ENCODE measurements at regions not wholly inside any gene's neighbourhood (a gene's known extent, or its start where the extent isn't known, plus 50 kb on each side); places are given as distances from the start of the nearest gene placed in this dataset.
"Not testable (repeated sequence)": the region's sequence is repeated elsewhere in the genome, so short reads cannot be mapped to it uniquely, and the experiment has no call there.

DNA sequence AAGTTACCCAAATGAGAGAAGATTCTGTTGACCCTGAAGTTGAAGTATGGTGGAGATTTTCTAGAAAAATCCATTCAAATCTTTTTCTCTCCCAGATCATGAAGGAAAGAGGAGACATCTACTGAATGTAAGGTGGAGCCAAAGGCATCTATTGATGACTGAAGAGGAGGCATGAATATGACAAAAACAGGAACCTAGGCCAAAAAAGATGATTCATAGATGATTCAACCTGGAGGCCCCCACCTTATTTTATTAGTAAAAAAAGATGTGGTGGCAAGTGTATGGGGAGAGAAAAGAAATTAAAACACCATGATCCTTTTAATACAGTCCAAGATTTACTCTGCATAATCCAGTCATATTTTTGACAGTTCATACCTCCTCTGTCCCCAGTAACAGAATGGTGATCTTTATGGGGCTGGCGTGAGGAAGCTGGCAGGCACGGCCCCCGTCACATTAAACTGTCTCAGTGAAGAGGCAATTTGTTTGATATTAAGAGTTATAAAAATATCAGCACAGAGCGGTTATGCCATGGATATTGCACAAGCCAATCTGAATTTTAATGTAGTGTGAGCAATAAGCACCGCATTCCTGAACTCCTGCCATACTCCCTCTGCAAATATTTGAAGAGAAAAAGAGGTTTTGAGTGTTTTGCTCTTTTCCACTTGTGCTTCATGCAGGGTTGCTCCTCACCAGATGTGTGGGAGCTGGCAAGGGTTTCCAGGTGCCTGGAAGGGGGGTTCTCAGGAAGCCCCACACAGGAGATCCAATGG, 94.4 kb downstream of the TRIM43 start:
- not testable (repeated sequence) for DNase-seq

DNA sequence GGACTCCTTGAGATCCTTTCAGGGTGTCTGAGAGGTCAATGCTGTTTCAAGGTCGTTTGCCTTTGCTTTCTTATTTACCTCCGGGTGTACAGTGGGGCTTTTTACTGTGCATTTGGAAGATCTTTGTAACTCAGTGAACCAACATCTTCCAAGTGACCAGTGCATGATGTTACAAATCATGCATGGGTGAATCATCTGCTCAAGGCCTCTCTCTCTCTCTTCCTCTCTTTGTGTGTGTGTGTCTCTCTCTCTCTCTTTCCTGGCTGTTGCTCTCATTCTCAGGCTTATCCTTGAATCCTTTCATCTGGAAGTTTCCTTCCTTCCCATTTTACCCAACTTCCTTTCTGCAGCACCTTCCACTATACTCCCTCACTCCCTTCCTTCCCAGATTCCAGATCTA, 96.1 kb downstream of the TRIM43 start:
- peak; percentile 9 for DNase-seq

DNA sequence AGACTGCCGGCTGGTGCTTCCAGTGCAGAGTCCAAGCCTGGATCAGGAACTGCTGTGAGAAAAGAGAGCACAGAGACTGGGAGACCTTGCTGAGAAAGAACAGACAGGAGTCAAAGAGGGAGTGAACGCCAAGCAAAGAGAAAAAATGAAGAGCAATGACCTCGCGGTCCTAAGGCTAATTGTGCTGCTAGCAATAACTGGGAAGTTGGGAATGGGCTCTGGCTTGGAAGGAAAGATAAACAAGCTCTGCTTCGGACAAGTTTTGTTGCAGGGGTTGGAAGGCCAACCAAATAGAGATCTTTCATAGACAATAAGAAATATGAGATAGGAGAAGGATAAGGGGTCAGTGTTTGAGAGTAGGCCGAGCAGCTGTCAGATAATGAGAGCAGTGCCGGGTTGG, 99.4 kb downstream of the TRIM43 start:
- DNase-seq: not testable (repeated sequence)

DNA sequence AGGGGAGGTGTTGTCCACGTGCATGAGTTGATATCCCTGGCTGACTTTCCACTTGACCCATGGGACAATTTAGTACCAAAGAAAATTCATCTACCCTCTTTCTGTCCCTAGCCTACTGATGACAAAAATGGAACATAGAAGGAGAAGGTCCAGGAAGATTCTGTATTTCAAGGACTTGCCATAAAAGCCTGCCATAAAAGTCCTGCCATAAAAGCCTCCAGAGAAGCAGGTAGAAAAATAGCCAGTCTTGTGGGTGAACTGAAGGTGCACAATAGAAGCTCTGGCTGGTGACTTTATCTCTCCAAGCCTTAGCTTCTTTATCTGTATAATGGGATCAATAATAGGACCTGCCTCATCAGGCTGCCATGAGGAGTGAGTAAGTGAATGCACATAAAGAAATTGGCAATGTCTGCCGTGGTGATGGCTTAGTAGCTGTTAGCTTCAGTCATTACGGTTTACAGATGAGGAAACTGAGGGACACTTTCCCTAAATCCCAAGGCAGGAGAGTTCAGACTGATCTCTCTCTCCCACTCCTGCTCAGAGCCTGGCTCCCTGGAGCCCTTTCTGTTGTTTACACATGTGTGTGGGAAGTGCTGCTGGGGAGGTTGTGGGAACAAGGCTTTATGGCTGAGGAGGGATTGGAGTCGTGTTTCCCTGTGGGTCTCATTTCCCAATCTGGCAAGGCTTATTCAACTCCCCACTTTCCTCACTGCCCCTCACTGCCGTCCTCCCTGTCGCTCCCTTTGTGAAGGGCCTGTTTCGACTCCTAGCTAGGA, 101.5 kb downstream of the TRIM43 start:
- not testable (repeated sequence) for DNase-seq

DNA sequence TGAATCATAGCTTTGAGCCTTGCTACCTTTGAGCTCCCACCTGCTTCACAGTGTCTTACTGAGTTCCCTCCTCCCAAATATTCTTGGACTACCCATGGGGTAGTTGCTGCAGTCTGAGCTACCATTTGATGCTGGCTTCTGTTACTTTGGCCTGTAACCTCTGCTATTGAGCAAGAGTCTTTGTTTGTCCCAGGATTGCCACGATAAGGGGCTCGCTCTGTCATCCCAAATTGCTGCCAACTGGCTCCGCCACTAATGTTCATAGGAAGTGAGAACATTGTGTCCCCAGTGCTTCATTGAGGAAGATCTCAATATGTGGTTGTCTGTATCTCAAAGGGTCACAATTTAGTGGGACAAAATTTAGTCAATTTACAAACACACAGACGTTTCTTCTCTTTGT, 103.8 kb downstream of the TRIM43 start:
- DNase-seq: no peak

DNA sequence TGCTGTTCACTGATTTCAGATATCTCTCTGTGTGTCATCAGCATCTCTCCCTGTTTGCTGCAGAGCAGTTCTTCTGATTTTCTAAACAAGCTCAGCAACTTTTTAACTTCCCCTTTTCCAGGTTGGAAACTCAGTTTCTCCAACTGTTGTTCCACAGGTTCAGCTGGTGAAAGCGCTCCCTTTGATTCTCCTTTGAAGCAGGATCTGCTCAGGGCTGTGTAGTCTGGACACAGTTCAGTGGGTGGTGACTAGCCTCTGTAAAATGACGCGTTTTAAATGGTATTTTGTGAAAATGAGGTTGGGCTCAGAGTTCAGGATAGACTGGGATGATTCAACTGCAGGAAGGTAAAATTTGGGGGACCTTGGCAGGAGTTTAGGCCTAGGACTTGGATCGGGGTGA, 106.3 kb downstream of the TRIM43 start:
- DNase-seq: no peak

DNA sequence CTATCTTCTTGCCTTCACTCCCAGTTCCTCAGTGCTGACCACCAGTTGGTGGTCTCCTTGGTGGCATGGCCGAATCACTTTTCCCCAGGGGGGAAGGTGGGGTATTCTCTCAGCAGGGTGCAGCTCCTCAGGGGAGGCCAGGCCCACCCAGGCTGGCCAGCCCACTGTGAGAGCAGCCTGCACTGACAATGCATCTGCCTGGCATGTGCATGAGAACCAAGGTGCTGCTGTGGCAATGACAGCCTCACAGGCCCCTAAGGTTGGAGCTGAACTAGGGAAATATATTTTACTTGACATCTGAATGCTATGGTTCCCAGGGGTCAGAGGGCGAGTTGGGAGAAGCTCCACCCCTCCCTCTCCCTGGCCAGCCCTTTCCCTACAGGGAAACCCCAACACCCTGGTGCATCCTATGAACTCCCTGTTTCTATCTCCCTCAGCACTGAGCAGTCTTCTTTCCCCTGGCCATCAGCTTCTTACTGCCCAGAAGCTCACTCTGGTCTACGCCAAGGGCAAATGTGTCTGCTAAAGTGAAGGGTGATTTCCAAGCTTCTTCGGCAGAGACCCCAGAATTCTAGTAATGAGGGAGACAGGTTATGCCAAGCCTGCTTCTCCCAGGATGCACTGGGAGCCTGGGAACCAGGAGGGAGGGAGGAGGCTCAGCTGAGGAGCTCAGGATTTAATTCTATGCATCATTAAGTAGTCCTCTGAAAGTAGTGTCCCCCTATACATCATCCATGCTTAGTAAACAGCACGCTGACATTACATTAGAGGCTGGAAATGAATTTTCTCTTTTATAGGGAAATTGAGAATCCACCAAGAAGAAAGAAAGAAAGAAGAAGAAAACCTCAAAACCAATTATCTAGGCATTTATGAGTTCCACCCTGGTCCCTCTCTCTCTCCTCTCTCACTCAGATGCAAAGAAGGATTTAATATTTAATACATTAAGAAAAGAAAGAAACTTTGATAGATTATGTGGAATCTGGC, 107.7 kb downstream of the TRIM43 start:
- DNase-seq: not testable (repeated sequence)

DNA sequence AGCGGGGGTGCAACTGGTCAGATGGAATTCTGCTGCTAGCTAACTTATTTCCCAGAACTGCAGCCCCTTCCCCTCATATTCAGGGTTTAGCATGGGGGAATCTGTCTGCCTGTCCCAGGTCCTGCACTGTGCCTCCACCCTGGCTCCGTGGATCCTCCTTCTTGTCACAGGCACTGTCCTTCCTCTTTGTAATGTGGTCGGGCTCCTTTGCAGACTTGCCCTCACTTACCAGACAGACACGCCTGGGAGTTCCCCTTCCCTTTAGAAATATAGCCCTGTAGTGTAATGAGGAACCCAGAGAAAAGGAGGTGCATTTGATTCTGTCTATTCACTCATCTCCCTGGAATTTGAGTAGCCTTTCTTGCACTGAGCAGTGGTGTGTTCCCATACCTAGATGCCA, 108.7 kb downstream of the TRIM43 start:
- DNase-seq: peak; percentile 66

DNA sequence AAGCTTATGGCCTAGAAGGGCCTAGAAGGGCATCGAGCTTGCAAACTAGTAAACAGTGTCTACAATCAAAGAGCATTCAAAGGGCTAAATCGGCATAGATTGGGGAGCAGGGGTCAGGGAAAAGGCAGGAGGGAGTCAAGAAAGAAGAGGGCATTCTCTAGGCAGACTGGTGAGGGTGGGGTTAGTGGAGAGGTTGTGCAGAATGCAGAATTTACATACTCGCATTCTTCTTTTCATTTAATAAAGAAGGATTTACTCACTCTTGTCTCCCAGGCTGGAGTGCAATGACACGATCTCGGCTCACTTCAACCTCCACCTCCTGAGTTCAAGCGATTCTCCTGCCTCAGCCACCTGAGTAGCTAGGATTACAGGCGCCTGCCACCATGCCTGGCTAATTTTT, 110.7 kb downstream of the TRIM43 start:
- DNase-seq: no peak

DNA sequence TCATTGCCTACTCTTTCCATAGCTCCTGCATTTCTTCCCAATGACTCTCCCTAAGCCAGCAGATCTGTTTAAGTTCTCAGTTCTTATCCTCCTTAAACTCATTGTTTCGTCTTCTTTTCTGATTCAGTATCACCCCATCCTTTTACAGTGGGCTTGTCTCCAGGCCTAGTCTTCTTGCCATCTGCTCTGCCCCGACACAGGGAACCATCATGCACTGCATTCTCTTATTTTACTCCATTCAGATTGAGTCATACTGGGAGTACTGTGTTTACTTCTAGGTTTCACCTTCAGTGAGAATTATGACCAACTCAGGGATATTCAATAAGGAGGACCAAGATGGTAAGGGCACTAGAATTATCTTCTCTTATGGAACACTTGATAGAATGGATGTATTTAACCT, 115.4 kb downstream of the TRIM43 start:
- not testable (repeated sequence) for DNase-seq

DNA sequence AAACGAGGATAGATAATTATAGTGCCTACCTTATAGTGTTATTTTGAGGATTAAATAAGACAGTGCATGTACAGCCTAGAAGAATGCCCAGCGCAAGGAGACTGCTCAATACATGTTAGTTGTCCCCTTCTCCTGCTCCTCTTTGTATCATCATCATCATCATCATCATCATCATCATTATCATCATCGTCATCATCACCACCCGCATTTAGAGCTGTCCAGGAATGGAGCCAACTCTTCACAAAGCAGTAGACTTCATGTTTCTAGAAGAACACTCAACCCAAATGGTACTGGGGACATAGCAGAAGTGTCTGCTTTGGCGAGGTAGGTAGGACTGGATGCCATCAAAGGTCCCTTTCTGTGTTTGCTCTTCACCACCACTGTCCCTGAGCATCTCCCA, 116.0 kb downstream of the TRIM43 start:
- no peak for DNase-seq

DNA sequence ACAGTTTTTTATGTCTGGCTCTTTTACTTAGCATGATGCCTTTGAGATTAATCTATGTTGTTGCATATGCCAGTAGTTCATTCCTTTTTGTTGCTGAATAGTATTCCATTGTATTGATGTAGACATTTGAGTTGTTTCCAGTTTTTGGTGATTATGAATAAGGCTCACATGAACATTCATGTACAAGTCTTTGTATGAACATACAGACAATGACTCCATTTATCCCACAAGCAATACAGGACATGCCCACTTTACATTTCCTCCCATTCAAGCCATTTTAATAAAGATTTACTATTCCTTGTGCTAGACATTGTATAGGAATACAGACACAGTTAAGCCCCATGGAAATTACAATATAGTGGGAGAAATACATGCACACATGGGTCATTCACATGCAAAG, 118.0 kb downstream of the TRIM43 start:
- no peak for DNase-seq

DNA sequence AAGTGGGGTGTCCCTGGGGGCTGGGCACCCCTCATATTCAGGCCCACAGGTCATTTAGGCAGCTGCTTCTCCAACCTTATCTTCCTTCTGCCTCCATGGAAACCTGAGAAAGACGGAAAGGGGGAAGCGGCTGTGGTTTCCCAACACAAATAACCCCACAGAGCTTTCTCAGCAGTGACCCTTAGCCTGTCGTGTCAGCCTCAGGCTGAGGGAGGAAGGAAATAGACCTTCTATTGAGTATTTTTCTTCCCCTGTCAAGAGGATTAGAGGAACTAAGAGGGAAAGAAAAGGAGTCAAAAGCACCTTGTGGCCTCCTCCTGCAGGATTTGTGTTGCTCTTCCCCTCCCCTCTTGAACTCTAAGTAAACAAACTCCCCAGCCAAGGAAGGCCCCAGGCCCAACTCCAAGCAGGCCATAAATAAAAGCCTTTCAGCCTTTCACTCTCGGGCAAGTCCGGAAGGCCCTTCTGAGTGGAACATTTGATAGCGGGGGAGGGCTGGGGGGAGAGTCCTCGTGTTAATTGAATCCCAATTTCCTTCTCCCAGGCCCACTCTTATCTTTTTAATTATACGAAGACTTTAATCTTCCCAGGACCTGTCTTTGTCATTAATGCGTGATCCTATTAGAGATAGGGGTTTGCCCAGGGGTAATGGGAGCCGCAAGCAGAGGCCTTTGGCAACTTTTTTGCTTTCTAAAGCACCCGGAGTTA, 121.8 kb downstream of the TRIM43 start:
- not testable (repeated sequence) for DNase-seq

DNA sequence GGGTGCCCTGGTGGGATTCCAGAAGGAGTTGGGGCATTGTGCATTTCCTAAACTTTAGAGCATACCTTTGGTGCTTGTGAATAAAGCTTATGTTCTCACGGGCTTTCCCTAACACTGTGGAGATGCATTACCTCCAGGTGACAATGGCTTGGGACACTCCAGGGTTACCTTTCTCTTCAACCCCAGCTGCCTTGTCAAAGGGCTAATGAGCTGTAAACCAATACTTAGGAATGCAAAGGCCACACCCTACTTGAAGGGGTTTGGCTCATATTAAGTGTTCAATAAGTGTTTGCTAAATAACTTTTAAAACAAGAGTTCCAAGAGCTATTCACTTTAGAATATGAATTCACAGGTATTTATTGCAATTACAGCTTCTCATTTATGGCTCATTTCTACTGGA, 122.6 kb downstream of the TRIM43 start:
- DNase-seq: not testable (repeated sequence)

DNA sequence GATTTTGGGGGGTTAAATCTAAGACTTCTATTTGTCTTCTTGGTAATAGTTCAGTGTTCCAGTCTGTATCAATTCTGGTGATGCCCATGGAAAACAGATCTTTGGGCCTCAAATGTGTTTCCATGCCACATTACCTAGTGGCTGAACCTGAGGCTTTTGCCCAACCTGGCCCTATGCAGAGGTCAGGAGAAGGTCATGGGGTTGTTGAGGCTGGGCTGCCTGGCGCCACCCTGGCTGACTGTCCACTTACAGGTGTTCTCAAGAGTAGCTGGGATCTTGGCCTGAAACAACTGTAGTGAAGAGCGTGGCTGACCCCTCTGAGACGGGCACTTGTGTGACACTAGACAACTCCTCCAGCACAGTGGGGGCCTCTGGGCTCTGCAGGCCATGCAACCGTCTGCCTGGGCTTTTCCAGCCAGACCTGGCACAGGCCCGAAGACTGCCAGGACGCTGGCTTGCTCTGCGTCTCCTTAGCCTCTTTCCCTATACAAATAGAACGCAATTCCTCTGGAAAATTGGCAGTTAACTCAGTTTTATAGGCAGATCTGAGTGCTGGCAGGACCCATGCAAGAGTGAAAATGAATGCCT, 127.8 kb downstream of the TRIM43 start:
- no peak for DNase-seq

DNA sequence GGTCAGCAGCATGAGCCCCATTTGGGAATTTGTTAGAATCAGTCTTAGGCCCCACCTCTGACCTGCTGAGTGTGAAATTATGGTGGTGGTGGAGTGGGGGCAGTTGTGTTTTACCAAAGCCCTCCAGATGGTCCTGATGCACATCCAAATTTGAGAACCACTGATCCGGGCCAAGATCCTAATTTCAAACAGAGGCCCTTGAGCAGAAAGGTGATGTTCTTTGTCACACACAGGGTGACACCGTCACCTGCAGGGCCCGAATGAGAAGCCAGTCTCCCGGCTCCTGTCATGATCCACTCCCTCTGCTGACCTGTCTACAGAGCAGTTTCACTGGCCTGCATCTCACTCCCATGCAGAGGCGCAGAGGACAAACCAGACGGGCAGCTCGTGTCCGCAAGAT, 129.9 kb downstream of the TRIM43 start:
- no peak for DNase-seq

DNA sequence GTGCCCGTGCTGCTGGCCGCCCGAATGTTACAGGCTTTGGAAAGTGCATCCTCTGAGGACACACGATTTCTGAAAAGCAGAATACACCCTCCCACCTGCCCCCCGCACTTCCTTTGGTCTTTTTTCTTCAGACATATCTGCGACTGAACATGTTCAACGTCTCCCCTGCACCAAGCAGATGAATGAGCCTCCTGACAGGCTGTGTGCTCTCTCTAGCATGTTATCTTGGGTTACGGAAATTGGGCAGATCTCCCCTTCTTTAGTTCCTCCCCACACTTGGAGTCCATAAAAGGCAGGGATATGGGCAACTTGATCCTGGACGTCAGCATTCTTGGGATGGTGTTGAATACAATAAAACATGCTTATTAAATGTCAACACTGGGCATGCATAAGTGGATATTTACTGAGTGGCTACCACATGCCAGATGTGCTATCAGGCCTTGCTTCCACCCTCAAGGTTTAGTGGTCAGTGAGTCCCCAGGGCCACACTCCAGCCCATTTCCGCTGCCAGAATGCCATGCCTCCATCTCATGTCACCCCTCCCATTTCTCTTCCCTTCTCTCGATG, 130.4 kb downstream of the TRIM43 start:
- DNase-seq: no peak

DNA sequence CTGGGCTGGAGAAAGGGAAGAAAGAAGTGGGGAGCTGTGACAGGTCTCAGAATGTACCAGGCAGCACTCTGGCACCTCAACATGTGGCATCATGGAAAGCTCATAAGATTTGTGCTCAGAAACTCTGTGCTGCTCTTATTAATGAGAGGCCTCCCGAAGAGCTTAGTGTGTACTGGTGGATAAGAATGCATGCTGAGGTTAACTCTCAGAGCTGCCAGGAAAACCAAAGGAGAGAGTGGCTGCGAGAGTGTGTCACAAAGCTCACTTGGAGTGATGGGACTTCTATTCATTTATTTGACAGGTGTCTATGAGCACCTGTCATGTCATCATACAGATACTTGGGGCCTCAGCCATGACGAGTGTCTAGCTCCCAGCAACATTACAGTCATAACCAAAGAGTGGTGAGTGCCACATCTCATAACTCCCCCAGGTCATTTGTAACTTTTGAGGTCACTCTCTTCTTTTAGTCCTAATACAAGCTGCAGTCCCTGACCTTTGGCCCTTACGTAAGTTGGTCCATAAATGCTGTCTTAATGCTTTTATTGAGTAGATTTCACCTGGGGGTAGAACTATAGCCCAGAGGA, 131.9 kb downstream of the TRIM43 start:
- not testable (repeated sequence) for DNase-seq

DNA sequence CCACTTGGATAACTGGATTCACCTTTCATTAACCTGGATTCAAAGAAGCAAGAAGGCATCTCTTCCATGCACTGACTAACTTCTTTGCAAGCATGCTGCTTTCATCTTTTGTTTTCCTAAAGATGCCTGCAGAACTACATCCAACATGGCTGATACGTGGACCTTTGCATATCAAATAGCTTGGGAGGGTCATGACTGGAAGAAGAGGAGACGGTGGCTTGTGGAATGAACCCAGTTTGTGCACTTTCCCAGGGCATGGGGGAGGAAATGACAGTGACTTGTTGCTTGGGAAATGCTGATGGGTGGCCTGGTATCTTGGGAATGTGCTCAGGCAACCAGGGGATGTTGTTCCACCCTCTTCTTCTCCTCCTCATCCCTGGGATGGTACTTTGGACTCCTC, 133.4 kb downstream of the TRIM43 start:
- not testable (repeated sequence) for DNase-seq

DNA sequence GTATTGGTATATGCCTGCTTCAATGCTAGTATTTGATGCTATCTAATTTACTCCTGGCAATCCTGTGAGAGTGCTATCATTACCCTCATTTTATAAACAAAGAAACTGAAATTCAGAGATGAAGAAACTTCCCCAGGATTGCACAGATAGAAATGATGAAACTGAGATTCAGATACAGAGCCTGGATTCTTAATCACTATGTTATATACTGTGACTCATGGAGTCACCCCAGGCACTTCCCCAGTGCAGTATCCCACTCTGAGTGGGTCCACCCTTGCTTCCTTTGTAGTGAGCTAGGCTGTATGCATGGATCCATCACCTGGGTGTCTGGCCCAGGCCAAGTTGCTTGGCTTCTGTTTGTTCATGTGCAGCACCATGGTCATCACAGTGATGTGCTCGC, 133.9 kb downstream of the TRIM43 start:
- DNase-seq: peak; percentile 49

DNA sequence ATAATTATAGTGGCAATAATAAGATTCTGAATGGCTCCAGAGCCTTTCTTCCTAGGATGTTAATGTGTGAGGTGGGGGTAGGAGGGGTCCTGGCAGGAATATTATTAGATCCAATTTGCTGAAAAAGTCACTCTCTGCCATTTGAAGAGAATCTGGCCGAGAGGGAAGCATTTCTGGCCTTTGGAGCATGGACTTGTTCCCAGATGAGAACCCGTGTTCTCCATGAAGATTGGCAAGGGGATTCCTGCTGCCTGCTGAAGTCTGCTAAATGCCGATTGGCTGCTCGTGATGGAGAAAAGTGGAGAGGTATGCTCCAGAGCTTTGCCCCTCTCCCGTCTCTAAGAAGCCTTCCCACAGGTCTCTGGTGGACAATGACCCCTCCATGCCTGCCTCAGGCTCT, 135.6 kb downstream of the TRIM43 start:
- DNase-seq: not testable (repeated sequence)

Measured in suppressor macrophage treated with lipopolysaccharide for 4 hours (primary cell).